GM06990 (cell line): ENCODE measurements at regions not wholly inside any gene's neighbourhood (a gene's known extent, or its start where the extent isn't known, plus 50 kb on each side); places are given as distances from the start of the nearest gene placed in this dataset.

Experiments
- DNase-seq: peaks from one replicate; pipeline ENCODE4 v3.0.0-alpha.2; 2011; ENCODE audit not compliant: insufficient read length; ENCODE audit errors: extremely low read depth
- H3K27me3 ChIP-seq: replicated peaks from 2 replicates; pipeline ENCODE4 v1.6.0; 2011; ENCODE audit warnings: low read length; ENCODE audit not compliant: control insufficient read depth, insufficient read depth
- H3K36me3 ChIP-seq: 2 replicates; pipeline ENCODE4 v1.5.1; 2011; ENCODE audit warnings: low read length; ENCODE audit not compliant: control insufficient read depth, insufficient read depth
- H3K4me3 ChIP-seq: replicated peaks from 2 replicates; pipeline ENCODE4 v1.5.1; 2011; ENCODE audit warnings: low read depth, mild to moderate bottlenecking, control low read depth, low read length
- TF ChIP-seq, protein P1 (sequence below): IDR thresholded peaks from 2 replicates; pipeline ENCODE4 v1.5.1; 2011; ENCODE audit warnings: low read length, control low read depth, mild to moderate bottlenecking, inconsistent platforms; ENCODE audit not compliant: insufficient read depth, poor library complexity, severe bottlenecking

DNA sequence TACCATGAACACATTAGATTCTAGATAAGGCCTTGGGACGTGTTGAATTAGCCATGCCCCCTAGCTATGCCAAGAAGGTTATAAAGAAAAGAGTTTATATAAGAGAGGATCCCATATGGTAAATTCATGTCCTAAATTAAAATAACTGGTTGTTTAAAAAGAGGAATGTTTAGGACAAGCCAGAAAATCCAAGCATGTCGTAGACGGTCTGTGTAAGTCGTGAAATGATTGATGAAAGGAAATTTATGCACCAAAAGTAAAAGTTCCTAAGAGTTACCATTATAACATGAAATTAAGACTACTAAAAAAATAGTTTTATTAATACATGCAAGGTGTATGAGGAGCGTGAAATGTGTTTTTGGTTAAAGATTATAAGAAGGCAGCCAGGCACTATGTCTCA lies 624.9 kb downstream of the ARL4A start:
- H3K36me3 ChIP-seq = no peaks in the 10 kb centered on the region
- H3K27me3 ChIP-seq = no peaks in the 10 kb centered on the region
- TF ChIP-seq, protein P1, sequence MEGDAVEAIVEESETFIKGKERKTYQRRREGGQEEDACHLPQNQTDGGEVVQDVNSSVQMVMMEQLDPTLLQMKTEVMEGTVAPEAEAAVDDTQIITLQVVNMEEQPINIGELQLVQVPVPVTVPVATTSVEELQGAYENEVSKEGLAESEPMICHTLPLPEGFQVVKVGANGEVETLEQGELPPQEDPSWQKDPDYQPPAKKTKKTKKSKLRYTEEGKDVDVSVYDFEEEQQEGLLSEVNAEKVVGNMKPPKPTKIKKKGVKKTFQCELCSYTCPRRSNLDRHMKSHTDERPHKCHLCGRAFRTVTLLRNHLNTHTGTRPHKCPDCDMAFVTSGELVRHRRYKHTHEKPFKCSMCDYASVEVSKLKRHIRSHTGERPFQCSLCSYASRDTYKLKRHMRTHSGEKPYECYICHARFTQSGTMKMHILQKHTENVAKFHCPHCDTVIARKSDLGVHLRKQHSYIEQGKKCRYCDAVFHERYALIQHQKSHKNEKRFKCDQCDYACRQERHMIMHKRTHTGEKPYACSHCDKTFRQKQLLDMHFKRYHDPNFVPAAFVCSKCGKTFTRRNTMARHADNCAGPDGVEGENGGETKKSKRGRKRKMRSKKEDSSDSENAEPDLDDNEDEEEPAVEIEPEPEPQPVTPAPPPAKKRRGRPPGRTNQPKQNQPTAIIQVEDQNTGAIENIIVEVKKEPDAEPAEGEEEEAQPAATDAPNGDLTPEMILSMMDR = no peak
- no peak for DNase-seq
- no peak overlapping the region for H3K4me3 ChIP-seq

GRCh38 chr7:13320333-13320732 lies 632.9 kb downstream of the ARL4A start:
- DNase-seq = no peak
- Histone ChIP-seq H3K4me3 (no peak overlapping the region), H3K36me3 (no peaks in the 10 kb centered on the region), H3K27me3 (no peaks in the 10 kb centered on the region)
- TF ChIP-seq, protein P1 = no peak

GRCh38 chr7:13321316-13321715 lies 633.9 kb downstream of the ARL4A start:
- no peak overlapping the region for H3K4me3 ChIP-seq
- no peaks in the 10 kb centered on the region for H3K36me3 ChIP-seq
- TF ChIP-seq, protein P1 = no peak
- H3K27me3 ChIP-seq = no peaks in the 10 kb centered on the region
- no peak for DNase-seq

GRCh38 chr7:13322126-13322525 lies 634.7 kb downstream of the ARL4A start:
- Histone ChIP-seq H3K4me3 (no peak overlapping the region), H3K36me3 (no peaks in the 10 kb centered on the region), H3K27me3 (no peaks in the 10 kb centered on the region)
- no peak for DNase-seq
- TF ChIP-seq, protein P1 = no peak

DNA sequence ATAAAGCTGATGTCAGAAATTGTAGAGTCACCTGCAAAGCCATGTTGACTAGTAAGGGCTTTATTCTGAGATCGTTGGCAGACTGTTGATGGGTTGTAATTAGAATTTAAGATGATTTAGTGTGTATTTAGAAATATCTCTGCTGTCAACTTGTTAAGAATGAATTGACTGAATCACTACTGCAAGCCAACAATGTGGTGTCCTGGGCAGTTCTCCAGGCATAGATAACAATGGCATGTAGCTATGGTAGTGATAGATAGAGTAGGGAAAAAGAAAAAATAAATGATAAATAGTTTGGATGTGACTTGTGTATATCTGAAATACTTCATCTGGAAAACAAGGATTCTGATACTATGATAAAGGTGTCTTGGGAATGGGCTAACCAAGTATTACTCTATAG lies 640.2 kb downstream of the ARL4A start:
- DNase-seq = no peak
- no peak overlapping the region for H3K4me3 ChIP-seq
- TF ChIP-seq, protein P1 = no peak
- no peaks in the 10 kb centered on the region for H3K36me3 ChIP-seq
- no peaks in the 10 kb centered on the region for H3K27me3 ChIP-seq

GRCh38 chr7:13333371-13333770 lies 645.9 kb downstream of the ARL4A start:
- no peak overlapping the region for H3K4me3 ChIP-seq

More at GRCh38 chr7:13333371-13333770, 645.9 kb downstream of the ARL4A start:
- no peaks in the 10 kb centered on the region for H3K27me3 ChIP-seq
- no peaks in the 10 kb centered on the region for H3K36me3 ChIP-seq
- TF ChIP-seq, protein P1 = no peak
- DNase-seq = no peak
